ENCODE measurements at regions not wholly inside any gene's neighbourhood (a gene's known extent, or its start where the extent isn't known, plus 50 kb on each side); places are given as distances from the start of the nearest gene placed in this dataset.
A peak's percentile ranks its signal among the peaks of the same experiment; 100 is the strongest.
"Not testable (repeated sequence)": the region's sequence is repeated elsewhere in the genome, so short reads cannot be mapped to it uniquely, and the experiment has no call there.

- no peak for DNase-seq
Observed at GRCh38 chr10:55224007-55224781, 423.2 kb upstream of the PCDH15 start.

DNA sequence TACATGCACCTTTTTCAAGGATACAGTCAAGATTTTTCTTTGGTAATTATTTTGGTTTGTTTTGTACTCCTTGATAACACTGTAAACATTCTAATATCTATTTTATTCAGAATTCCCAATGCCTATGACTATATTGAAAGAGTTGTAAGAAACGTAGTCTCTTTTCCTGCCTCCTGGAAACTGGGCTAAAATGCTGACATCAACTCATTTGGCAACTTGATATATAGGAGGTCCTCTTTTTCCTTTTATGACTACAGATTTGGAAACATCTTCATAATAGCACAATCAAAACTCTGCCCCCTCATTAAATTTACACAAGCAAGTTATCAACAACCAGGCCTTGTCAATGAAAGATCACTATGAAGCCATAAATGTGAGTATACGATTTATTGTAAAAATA, 422.3 kb upstream of the PCDH15 start:
- DNase-seq, result no peak

- DNase-seq, result peak; percentile 75
Observed at GRCh38 chr10:55220975-55221374, 419.9 kb upstream of the PCDH15 start.

GRCh38 chr10:55215699-55216098, 414.7 kb upstream of the PCDH15 start:
- no peak for DNase-seq

DNA sequence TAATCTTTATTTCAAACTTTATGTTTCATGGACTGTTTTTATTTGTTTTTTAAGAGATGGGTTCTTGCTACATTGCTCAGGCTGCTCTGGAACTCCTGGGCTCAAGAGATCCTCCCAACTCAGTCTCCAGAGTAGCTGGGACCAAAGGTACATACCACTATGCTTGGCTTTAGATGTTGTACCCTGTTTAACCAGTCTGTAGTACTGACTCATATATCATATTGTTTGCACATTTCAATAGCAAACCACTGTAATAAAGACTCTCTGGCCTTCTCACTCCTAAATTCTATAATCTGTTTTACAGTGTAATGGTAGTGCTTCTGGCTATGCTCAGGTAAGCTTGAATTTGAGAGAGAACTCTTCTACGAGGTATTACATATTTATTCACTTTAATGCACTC, 413.6 kb upstream of the PCDH15 start:
- DNase-seq, result peak; percentile 61

DNA sequence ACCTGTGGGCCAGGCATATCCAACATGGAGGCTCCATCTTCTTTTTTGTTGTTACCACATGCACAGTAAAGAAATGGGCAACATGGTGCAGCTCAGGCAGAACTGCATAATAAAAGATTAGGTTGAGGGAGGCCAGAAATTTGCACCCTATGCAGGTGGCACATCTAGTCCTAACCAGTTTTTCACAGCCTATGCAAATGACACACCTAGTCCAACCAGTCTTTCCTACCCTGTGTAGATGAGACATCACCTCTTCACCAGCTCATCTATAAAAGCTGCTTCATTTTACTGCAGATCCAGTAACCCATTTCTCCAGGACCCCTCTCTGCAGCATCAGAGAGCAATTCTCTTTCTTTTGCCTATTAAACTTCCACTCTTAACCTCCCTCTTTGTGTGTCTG, 411.0 kb upstream of the PCDH15 start:
- DNase-seq, result peak; percentile 60

DNA sequence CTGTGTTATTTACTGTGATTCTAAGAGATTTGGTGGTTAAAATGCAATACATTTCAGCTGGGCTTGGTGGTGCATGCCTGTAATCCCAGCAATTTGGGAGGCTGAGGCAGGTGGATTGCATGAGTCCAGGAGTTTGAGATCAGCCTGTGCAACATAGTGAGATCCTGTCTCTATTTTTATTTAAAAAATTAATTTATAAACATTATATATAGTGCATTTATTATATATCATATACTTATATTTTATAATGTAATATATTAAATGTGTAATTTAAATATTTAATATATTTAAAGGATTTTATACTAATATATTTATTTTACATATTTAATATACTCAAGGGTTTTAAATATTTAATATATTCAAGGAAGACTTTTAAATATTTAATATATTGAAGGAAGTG, 402.8 kb upstream of the PCDH15 start:
- DNase-seq, result no peak

DNA sequence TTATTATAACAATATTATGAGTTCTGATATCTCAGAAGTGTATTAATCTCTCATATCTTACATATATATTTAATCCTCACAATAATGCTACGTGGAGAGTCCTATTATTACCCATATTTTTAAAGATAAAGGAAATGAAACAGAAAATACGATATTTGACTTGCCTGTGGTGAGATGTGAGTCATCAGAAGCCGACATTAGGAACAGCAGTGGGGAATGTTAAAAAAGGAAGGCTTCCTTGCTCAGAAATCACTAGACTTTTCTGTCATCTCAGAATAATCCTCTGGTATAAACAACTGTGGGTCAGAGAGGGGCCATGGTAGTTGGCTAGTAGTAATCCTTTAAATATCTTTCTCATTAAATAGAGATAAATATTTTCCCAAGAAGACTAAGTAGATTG, 402.3 kb upstream of the PCDH15 start:
- no peak for DNase-seq

DNA sequence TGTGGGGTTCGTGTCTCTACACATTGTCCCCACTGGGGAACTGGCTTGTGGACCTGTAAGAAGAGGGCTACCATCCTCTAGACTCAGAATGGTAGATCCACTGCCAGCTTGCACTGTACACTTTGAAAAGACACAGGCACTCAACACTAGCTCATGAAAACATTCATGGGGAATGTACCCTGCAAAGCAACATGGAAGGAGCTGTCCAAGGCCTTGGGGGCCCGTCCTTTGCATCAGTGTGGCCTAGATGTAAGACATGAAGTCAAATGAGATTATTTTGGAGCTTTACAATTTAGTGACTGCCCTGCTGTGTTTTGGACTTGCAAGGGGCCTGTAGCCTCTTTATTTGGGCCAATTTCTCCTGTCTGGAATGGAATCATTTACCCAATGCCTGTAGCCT, 399.0 kb upstream of the PCDH15 start:
- no peak for DNase-seq

GRCh38 chr10:55191236-55191860, 390.3 kb upstream of the PCDH15 start:
- no peak for DNase-seq

- DNase-seq, result no peak
Observed at GRCh38 chr10:55183993-55184392, 383.0 kb upstream of the PCDH15 start.

DNA sequence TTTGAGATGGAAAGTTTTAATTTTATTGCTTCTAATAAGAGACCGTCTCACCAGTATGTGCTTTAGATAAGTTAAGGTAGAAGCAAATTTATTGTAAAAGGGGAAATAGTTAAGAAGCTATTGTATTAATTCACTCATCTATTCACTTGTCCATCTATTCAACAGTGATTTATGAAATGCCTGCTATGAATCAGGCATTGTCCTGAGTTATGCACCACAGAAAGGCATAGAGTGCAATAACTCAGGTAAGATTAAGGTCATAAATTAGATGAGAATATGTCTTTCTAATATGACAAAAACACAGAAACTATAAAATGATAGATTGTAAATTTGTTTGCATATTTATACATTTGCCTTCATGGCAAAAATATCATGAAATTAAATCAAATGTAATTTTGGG, 379.3 kb upstream of the PCDH15 start:
- DNase-seq, result no peak

DNA sequence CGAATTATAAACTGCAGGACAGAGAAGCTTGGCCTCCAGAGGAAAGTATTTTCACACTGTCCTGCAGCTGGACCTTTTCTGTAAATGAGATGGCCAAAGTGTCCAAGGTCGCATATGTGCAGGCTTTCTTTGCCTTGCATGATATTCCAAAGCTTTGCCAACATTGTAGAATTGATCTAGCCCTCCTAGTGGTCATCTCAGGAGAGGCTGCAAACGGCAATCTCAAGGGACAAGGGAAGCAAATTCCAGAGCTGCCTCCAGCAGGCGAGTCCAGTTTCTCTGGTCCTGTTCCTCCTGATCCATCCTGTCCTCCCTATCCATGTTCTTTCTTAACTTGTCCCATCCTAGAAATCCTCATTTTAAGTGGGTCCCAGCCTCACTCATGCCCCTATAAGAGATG, 373.4 kb upstream of the PCDH15 start:
- DNase-seq, result peak; percentile 33

- no peak for DNase-seq
Observed at GRCh38 chr10:55169493-55169892, 368.5 kb upstream of the PCDH15 start.

DNA sequence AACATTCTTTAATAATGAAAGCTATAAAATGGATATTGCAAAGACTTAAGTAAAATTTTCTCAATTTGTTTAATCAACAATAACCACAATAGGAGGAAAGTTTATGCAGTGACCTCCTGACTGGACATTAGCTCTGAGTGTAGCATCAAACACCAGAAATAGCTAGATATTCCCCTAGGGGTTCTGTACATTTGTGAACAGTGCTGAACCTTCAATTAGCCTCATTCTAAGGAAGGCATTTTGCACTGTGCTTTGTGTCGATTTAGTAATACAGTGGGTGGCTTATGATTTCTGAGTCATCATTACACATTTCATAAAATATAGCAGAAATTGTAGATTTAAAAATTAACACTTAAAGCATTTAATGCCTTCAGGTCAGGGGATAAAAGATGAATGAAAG, 367.3 kb upstream of the PCDH15 start:
- DNase-seq, result no peak

- DNase-seq, result no peak
Observed at GRCh38 chr10:55163388-55163979, 362.5 kb upstream of the PCDH15 start.

DNA sequence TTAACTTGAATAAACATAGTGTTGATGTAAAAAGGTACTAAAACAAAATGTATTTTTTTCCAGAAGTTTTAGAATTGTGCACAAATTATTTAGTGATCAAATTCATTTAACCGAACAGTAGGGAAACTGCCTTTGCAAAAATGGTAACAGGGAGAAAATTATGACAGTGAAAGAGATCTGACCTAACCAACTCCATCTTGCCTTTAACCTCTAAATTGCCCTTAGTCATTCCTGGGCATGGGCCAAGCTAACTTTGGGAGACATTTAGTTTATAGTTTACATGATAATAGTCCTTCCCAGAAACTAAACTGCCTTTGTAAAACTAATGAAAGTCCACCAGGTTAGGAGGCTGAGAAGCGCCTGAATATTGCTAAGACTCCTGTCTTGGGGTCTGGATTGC, 361.3 kb upstream of the PCDH15 start:
- DNase-seq, result not testable (repeated sequence)

DNA sequence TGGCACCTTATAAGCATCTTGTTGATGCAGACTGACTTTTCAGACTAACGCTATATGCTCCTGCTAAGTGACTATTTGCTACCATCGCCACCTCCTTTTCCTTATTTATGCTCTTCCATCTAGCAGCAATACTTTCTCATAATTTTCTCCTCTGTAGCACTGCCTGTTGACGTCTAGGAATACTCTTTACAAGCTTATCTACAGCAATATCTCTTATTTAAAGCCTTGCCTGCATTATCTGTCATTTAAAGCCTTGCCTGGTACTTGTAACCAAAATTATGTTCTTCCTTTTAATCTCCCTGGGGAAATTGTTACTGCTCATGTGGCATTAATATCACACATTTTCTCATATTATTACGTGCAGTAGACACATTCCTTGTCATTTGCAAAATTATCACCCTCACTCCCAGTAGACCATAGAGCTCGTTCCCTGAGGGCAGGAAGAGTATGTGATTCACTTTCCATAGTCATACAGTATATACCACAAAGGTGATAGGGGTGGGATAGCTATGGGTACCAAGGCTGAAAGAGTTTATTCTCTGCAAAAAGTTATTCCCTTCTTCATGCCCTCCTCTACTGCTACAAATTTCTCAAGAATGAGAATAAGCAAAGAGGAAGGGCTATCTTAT, 359.7 kb upstream of the PCDH15 start:
- no peak for DNase-seq

GRCh38 chr10:55158633-55159032, 357.6 kb upstream of the PCDH15 start:
- DNase-seq, result no peak

DNA sequence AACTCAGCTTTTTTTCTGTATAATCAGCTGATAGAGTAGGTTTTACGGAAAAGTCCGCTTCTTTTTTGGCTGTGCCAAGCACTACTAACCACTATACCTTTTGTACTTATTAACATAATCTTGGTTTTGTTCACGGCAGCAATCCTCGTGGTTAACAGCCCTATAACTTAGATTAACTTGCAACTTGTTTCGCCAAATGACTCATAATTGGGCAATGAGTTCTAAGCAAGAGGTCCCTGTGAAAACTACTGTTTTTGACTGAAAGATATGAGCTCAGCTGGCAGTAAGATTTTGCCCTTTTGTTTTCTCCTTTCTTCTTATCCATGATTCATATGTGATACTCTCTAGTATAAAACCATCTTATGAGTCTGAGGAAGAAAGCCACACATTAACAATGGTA, 345.0 kb upstream of the PCDH15 start:
- peak; percentile 15 for DNase-seq

DNA sequence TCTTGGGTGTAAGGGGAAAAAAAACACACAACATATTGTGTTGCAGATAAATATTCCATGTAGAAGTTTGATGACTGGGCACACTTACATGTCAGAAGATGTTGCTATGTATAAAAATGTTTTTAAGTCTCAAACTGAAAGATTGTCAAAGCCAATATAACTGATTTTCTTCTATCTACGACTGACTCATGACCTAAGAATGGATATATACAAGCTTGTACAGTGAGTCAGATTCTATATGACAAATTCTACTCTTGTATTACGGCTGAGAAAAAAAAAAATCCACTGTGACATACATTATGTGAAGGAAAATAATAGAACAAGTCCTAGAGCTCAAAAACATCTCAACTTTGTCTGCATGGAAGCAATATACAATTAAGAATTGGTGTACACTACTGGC, 343.0 kb upstream of the PCDH15 start:
- DNase-seq, result no peak

DNA sequence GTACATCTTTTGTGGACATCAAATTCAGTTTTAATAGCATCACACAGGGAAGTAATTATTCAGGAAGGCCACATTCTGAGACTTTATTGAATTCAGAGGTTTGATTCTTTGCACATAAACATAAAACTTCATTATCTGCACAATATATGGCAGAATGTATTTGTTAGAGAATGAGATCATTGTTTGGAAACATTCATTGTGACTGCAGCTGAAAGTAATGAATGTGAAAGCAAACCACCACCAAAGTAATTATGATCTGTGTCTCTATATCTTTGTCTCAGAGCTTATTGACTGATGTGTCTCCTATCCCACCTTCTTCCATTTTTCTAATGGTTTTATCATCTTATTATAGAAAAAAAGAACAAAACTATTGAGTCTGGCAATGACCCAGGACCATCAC, 340.9 kb upstream of the PCDH15 start:
- no peak for DNase-seq

GRCh38 chr10:55137063-55137462, 336.0 kb upstream of the PCDH15 start:
- no peak for DNase-seq

DNA sequence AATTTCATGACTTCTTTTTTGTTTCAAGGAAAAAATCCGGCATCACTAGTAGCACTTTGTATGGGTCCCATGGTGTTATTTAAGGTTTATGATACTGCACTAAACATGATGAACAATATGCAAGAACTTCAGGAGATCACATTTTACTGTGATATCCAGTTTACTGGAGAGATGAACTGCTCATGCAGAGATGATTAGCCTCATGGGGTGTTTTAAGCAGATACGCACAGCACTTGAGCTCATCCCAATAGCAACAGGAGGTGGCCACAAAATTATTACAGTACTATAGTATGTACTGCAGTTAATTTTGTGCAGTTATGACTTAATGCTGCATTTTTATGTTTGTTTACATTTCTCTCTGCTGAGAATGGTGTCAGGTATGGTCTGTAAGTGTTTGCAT, 303.7 kb upstream of the PCDH15 start:
- DNase-seq, result no peak

Data from DMS53 (cell line).